Activated T-helper 2 cell treated with anti-CD3 and anti-CD28 coated beads, Interferon-gamma antibody, Interleukin-2, Interleukin-4, amounts not matched to agents 10 μg/mL and 5 μg/mL and 100 μg/mL, durations not matched to agents 14 hours and 24 hours and 36 hours (primary cell): ENCODE measurements at regions not wholly inside any gene's neighbourhood (a gene's known extent, or its start where the extent isn't known, plus 50 kb on each side); places are given as distances from the start of the nearest gene placed in this dataset.

Experiments used
- DNase-seq: peaks from one replicate; pipeline ENCODE4 v3.0.0; 2021; ENCODE audit warnings: low spot score
- H3K27ac Mint-ChIP-seq: one replicate; pipeline ENCODE4 v1.8.0; 2021; ENCODE audit warnings: mixed read lengths
- H3K27me3 Mint-ChIP-seq: one replicate; pipeline ENCODE4 v1.8.0; 2021; ENCODE audit warnings: low read depth, mixed read lengths
- H3K36me3 Mint-ChIP-seq: one replicate; pipeline ENCODE4 v1.8.0; 2021; ENCODE audit warnings: low read depth, mixed read lengths
- H3K4me1 Mint-ChIP-seq: one replicate; pipeline ENCODE4 v1.8.0; 2021; ENCODE audit warnings: low read depth, mixed read lengths
- H3K4me3 Mint-ChIP-seq: one replicate; pipeline ENCODE4 v1.8.0; 2021; ENCODE audit warnings: low read depth, mild to moderate bottlenecking, moderate library complexity, mixed read lengths
- H3K9me3 Mint-ChIP-seq: one replicate; pipeline ENCODE4 v1.8.0; 2021; ENCODE audit warnings: mixed read lengths
- intact Hi-C: fragments of 100-400 bp; cut with micrococcal nuclease; formaldehyde crosslinking; loops from one replicate; pipeline ENCODE4 v1.15.1; 2023

- no peak for DNase-seq
- Mint-ChIP-seq H3K27me3 (no peaks in the 10 kb centered on the region), H3K27ac (no peak overlapping the region), H3K4me3 (no peak overlapping the region), H3K36me3 (no peaks in the 10 kb centered on the region), H3K9me3 (peaks cover 46% of the 10 kb centered on the region), H3K4me1 (no peaks in the 10 kb centered on the region)
- intact Hi-C loops = no loop called here
Observed at GRCh38 chr21:18601146-18601545, 197.6 kb upstream of the TMPRSS15 start.

- H3K36me3 Mint-ChIP-seq = no peaks in the 10 kb centered on the region
- H3K27me3 Mint-ChIP-seq = no peaks in the 10 kb centered on the region
- H3K9me3 Mint-ChIP-seq = peaks cover 44% of the 10 kb centered on the region
- intact Hi-C loops = no loop called here
- DNase-seq = no peak
- H3K4me3 Mint-ChIP-seq = no peak overlapping the region
- no peak overlapping the region for H3K27ac Mint-ChIP-seq
- no peaks in the 10 kb centered on the region for H3K4me1 Mint-ChIP-seq
Observed at GRCh38 chr21:18602711-18603110, 199.1 kb upstream of the TMPRSS15 start.

- H3K36me3 Mint-ChIP-seq = no peaks in the 10 kb centered on the region
- H3K9me3 Mint-ChIP-seq = peaks cover 39% of the 10 kb centered on the region
- no peak overlapping the region for H3K27ac Mint-ChIP-seq
- intact Hi-C loops = no loop called here
- no peak overlapping the region for H3K4me3 Mint-ChIP-seq
- H3K27me3 Mint-ChIP-seq = no peaks in the 10 kb centered on the region
- H3K4me1 Mint-ChIP-seq = no peaks in the 10 kb centered on the region
- no peak for DNase-seq
Observed at GRCh38 chr21:18603261-18603660, 199.7 kb upstream of the TMPRSS15 start.

DNA sequence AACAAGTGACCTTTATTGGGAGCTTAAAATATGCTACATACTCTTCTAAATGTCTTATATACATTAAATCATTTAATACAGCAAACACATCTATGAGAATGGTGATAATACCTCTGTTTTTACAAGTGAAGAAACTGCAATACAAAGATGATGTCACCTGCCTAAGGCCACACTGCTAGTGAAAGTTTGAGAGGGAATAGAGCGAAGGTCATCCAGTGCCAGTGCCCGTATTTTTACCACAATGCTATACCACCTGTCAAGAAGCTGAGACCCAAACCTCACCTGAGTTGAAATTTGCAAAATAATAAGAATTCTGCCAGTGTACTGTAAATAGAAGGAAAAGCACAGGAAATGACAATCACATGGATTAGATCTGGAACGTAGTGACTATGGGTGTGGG is 200.4 kb upstream of the TMPRSS15 start:
- no peak for DNase-seq
- intact Hi-C loops = no loop called here
- Mint-ChIP-seq H3K36me3 (no peaks in the 10 kb centered on the region), H3K27ac (no peak overlapping the region), H3K4me1 (no peaks in the 10 kb centered on the region), H3K4me3 (no peak overlapping the region), H3K27me3 (no peaks in the 10 kb centered on the region), H3K9me3 (peaks cover 34% of the 10 kb centered on the region)

DNA sequence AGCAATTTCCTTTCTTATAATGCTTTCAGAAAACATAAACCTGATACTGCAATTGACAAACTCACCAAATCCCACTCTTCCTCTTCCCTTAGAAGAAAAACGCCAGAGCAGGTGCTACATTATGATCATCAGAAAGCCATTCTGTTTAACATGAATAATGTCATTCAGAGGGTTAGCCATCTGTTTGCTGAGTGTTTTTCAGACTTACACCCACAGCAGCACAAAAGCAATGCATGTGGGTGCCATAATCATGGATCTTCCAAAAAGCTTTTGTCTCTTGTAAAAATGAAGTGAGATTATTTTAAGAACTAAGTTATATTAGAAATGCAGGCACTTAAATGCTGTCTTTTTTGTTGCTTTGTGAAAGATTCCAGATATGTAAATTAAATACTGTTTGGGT is 204.6 kb upstream of the TMPRSS15 start:
- H3K27ac Mint-ChIP-seq = no peak overlapping the region
- H3K9me3 Mint-ChIP-seq = peaks cover 32% of the 10 kb centered on the region
- intact Hi-C loops = no loop called here
- no peak overlapping the region for H3K4me3 Mint-ChIP-seq
- H3K36me3 Mint-ChIP-seq = no peaks in the 10 kb centered on the region
- no peaks in the 10 kb centered on the region for H3K27me3 Mint-ChIP-seq
- H3K4me1 Mint-ChIP-seq = no peaks in the 10 kb centered on the region
- no peak for DNase-seq

GRCh38 chr21:18614303-18614702 is 210.7 kb upstream of the TMPRSS15 start:
- intact Hi-C loops = no loop called here
- H3K27ac Mint-ChIP-seq = no peak overlapping the region
- peaks cover 24% of the 10 kb centered on the region for H3K9me3 Mint-ChIP-seq
- H3K4me3 Mint-ChIP-seq = no peak overlapping the region
- DNase-seq = no peak
- no peaks in the 10 kb centered on the region for H3K36me3 Mint-ChIP-seq
- no peaks in the 10 kb centered on the region for H3K4me1 Mint-ChIP-seq
- no peaks in the 10 kb centered on the region for H3K27me3 Mint-ChIP-seq

GRCh38 chr21:18617291-18617690 is 213.7 kb upstream of the TMPRSS15 start:
- H3K27ac Mint-ChIP-seq = no peak overlapping the region
- H3K36me3 Mint-ChIP-seq = no peaks in the 10 kb centered on the region
- DNase-seq = no peak
- intact Hi-C loops = no loop called here
- no peak overlapping the region for H3K4me3 Mint-ChIP-seq
- H3K9me3 Mint-ChIP-seq = peaks cover 27% of the 10 kb centered on the region
- no peaks in the 10 kb centered on the region for H3K4me1 Mint-ChIP-seq
- H3K27me3 Mint-ChIP-seq = no peaks in the 10 kb centered on the region

GRCh38 chr21:18620436-18620835 is 216.9 kb upstream of the TMPRSS15 start:
- DNase-seq = no peak
- Mint-ChIP-seq H3K4me1 (no peaks in the 10 kb centered on the region), H3K4me3 (no peak overlapping the region), H3K27ac (no peak overlapping the region), H3K36me3 (no peaks in the 10 kb centered on the region), H3K9me3 (peaks cover 30% of the 10 kb centered on the region), H3K27me3 (no peaks in the 10 kb centered on the region)
- intact Hi-C loops = no loop called here

- Mint-ChIP-seq H3K9me3 (peaks cover 39% of the 10 kb centered on the region), H3K4me3 (no peak overlapping the region), H3K27ac (no peak overlapping the region), H3K27me3 (no peaks in the 10 kb centered on the region), H3K4me1 (no peaks in the 10 kb centered on the region), H3K36me3 (no peaks in the 10 kb centered on the region)
- DNase-seq = no peak
- intact Hi-C loops = no loop called here
Observed at GRCh38 chr21:18622383-18622782, 218.8 kb upstream of the TMPRSS15 start.

- no peaks in the 10 kb centered on the region for H3K27me3 Mint-ChIP-seq
- no peak overlapping the region for H3K4me3 Mint-ChIP-seq
- intact Hi-C loops = no loop called here
- H3K36me3 Mint-ChIP-seq = no peaks in the 10 kb centered on the region
- no peaks in the 10 kb centered on the region for H3K4me1 Mint-ChIP-seq
- no peak for DNase-seq
- no peak overlapping the region for H3K27ac Mint-ChIP-seq
- peaks cover 56% of the 10 kb centered on the region for H3K9me3 Mint-ChIP-seq
Observed at GRCh38 chr21:18630446-18630845, 226.9 kb upstream of the TMPRSS15 start.

DNA sequence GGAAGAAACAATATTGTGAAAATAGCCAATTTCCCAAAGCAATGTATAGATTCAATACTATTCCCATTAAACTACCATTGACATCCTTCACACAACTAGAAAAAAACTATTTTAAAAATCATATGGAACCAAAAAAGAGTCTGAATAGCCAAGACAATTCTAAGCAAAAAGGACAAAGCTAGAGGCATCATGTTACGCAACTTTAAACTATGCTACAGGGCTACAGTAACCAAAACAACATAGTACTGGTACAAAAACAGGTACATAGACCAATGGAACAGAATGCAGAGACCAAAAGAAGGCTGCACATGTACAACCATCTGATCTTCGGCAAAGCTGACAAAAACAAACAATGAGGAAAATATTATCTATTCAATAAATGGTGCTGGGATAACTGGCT is 233.3 kb upstream of the TMPRSS15 start:
- Mint-ChIP-seq H3K4me1 (no peaks in the 10 kb centered on the region), H3K4me3 (no peak overlapping the region), H3K27ac (no peak overlapping the region), H3K9me3 (peaks cover 50% of the 10 kb centered on the region), H3K36me3 (no peaks in the 10 kb centered on the region), H3K27me3 (no peaks in the 10 kb centered on the region)
- DNase-seq = no peak
- intact Hi-C loops = no loop called here

DNA sequence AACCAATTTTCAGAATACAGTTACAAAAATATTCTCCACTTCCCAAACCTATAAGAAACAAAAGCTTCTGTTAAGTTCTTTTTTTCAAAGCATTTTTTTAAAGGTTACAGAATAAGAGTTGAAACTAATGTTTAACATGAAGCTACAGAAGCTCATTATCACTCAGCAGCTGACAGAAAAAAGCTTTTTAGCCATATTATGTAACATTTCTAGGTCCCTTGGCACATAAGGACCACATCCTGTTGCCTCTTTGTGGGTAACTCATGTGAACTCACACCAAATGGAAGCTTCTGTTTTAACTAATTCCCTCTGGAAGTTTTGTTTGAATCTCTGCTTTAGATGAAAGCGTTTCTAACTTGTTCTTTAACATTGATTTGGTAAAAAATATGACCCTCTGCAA is 242.5 kb upstream of the TMPRSS15 start:
- no peak for DNase-seq
- no peaks in the 10 kb centered on the region for H3K4me1 Mint-ChIP-seq
- no peaks in the 10 kb centered on the region for H3K27me3 Mint-ChIP-seq
- intact Hi-C loops = no loop called here
- no peak overlapping the region for H3K27ac Mint-ChIP-seq
- no peaks in the 10 kb centered on the region for H3K36me3 Mint-ChIP-seq
- peaks cover 40% of the 10 kb centered on the region for H3K9me3 Mint-ChIP-seq
- no peak overlapping the region for H3K4me3 Mint-ChIP-seq

DNA sequence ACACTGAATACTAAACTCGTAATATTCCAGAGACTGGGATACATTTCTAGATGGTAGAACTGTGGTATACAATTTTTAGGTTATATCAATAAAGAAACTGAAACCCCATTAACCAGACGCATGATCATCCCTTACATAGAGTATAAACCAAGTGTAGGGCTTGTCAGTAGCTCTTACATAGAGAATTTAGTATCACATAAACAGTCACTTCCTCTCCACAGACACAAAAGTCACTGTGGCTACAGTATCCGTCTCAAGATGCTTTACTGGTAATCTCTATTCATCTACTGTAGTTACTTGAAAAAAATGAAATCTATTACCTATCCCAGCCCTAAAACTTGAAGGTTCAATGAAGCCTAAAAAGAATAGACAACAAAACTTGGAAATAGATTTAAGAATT is 252.3 kb upstream of the TMPRSS15 start:
- peaks cover 25% of the 10 kb centered on the region for H3K9me3 Mint-ChIP-seq
- H3K27me3 Mint-ChIP-seq = no peaks in the 10 kb centered on the region
- intact Hi-C loops = no loop called here
- no peak overlapping the region for H3K4me3 Mint-ChIP-seq
- DNase-seq = no peak
- H3K27ac Mint-ChIP-seq = no peak overlapping the region
- H3K4me1 Mint-ChIP-seq = no peaks in the 10 kb centered on the region
- H3K36me3 Mint-ChIP-seq = no peaks in the 10 kb centered on the region

- Mint-ChIP-seq H3K4me1 (no peaks in the 10 kb centered on the region), H3K27ac (no peak overlapping the region), H3K36me3 (no peaks in the 10 kb centered on the region), H3K27me3 (no peaks in the 10 kb centered on the region), H3K4me3 (no peak overlapping the region), H3K9me3 (peaks cover 33% of the 10 kb centered on the region)
- intact Hi-C loops = no loop called here
- DNase-seq = no peak
Observed at GRCh38 chr21:18661842-18662241, 258.3 kb upstream of the TMPRSS15 start.
